ENCODE measurements at regions not wholly inside any gene's neighbourhood (a gene's known extent, or its start where the extent isn't known, plus 50 kb on each side); places are given as distances from the start of the nearest gene placed in this dataset.

GRCh38 chr3:4091786-4092185, 211.4 kb upstream of the SETMAR start:
- no peaks in the 10 kb centered on the region for H3K27me3 ChIP-seq (ENCODE audit: control insufficient read depth, insufficient read depth, low read length)
- no peak overlapping the region for H3K27ac ChIP-seq (ENCODE audit: low read depth, low read length)
- no peaks in the 10 kb centered on the region for H3K9me3 ChIP-seq (ENCODE audit: control insufficient read depth, insufficient read depth, low read length)
- H3K4me3 ChIP-seq (ENCODE audit: low read depth, low read length), result no peak overlapping the region
- no peaks in the 10 kb centered on the region for H3K4me1 ChIP-seq (ENCODE audit: control insufficient read depth, insufficient read depth, low read length)
- no peak overlapping the region for H3K9ac ChIP-seq (ENCODE audit: low read depth, low read length)
- H3K36me3 ChIP-seq (ENCODE audit: control insufficient read depth, insufficient read depth, low read length), result no peaks in the 10 kb centered on the region

- Histone ChIP-seq H3K9ac (ENCODE audit: low read depth, low read length) (no peak overlapping the region), H3K9me3 (ENCODE audit: control insufficient read depth, insufficient read depth, low read length) (no peaks in the 10 kb centered on the region), H3K36me3 (ENCODE audit: control insufficient read depth, insufficient read depth, low read length) (no peaks in the 10 kb centered on the region), H3K4me3 (ENCODE audit: low read depth, low read length) (no peak overlapping the region), H3K4me1 (ENCODE audit: control insufficient read depth, insufficient read depth, low read length) (no peaks in the 10 kb centered on the region), H3K27me3 (ENCODE audit: control insufficient read depth, insufficient read depth, low read length) (no peaks in the 10 kb centered on the region), H3K27ac (ENCODE audit: low read depth, low read length) (no peak overlapping the region)
Measured at GRCh38 chr3:4097801-4098200, 205.4 kb upstream of the SETMAR start.

GRCh38 chr3:4099607-4100006, 203.6 kb upstream of the SETMAR start:
- no peaks in the 10 kb centered on the region for H3K27me3 ChIP-seq (ENCODE audit: control insufficient read depth, insufficient read depth, low read length)
- H3K36me3 ChIP-seq (ENCODE audit: control insufficient read depth, insufficient read depth, low read length), result no peaks in the 10 kb centered on the region
- no peak overlapping the region for H3K9ac ChIP-seq (ENCODE audit: low read depth, low read length)
- no peaks in the 10 kb centered on the region for H3K9me3 ChIP-seq (ENCODE audit: control insufficient read depth, insufficient read depth, low read length)
- no peak overlapping the region for H3K27ac ChIP-seq (ENCODE audit: low read depth, low read length)
- no peaks in the 10 kb centered on the region for H3K4me1 ChIP-seq (ENCODE audit: control insufficient read depth, insufficient read depth, low read length)
- H3K4me3 ChIP-seq (ENCODE audit: low read depth, low read length), result no peak overlapping the region

- Histone ChIP-seq H3K4me1 (ENCODE audit: control insufficient read depth, insufficient read depth, low read length) (no peaks in the 10 kb centered on the region), H3K9me3 (ENCODE audit: control insufficient read depth, insufficient read depth, low read length) (no peaks in the 10 kb centered on the region), H3K36me3 (ENCODE audit: control insufficient read depth, insufficient read depth, low read length) (no peaks in the 10 kb centered on the region), H3K27me3 (ENCODE audit: control insufficient read depth, insufficient read depth, low read length) (no peaks in the 10 kb centered on the region), H3K9ac (ENCODE audit: low read depth, low read length) (no peak overlapping the region), H3K27ac (ENCODE audit: low read depth, low read length) (no peak overlapping the region), H3K4me3 (ENCODE audit: low read depth, low read length) (no peak overlapping the region)
Measured at GRCh38 chr3:4107430-4107829, 195.7 kb upstream of the SETMAR start.

GRCh38 chr3:4113811-4114522, 189.2 kb upstream of the SETMAR start:
- no peaks in the 10 kb centered on the region for H3K27me3 ChIP-seq (ENCODE audit: control insufficient read depth, insufficient read depth, low read length)
- no peak overlapping the region for H3K9ac ChIP-seq (ENCODE audit: low read depth, low read length)
- H3K27ac ChIP-seq (ENCODE audit: low read depth, low read length), result no peak overlapping the region
- H3K36me3 ChIP-seq (ENCODE audit: control insufficient read depth, insufficient read depth, low read length), result no peaks in the 10 kb centered on the region
- no peak overlapping the region for H3K4me3 ChIP-seq (ENCODE audit: low read depth, low read length)
- no peaks in the 10 kb centered on the region for H3K4me1 ChIP-seq (ENCODE audit: control insufficient read depth, insufficient read depth, low read length)
- no peaks in the 10 kb centered on the region for H3K9me3 ChIP-seq (ENCODE audit: control insufficient read depth, insufficient read depth, low read length)

GRCh38 chr3:4119119-4119518, 184.1 kb upstream of the SETMAR start:
- no peak overlapping the region for H3K27ac ChIP-seq (ENCODE audit: low read depth, low read length)
- H3K4me3 ChIP-seq (ENCODE audit: low read depth, low read length), result no peak overlapping the region

GRCh38 chr3:4125576-4125975, 177.6 kb upstream of the SETMAR start:
- Histone ChIP-seq H3K27me3 (ENCODE audit: control insufficient read depth, insufficient read depth, low read length) (no peaks in the 10 kb centered on the region), H3K27ac (ENCODE audit: low read depth, low read length) (no peak overlapping the region), H3K36me3 (ENCODE audit: control insufficient read depth, insufficient read depth, low read length) (no peaks in the 10 kb centered on the region), H3K9me3 (ENCODE audit: control insufficient read depth, insufficient read depth, low read length) (peaks cover 7% of the 10 kb centered on the region), H3K4me3 (ENCODE audit: low read depth, low read length) (no peak overlapping the region), H3K4me1 (ENCODE audit: control insufficient read depth, insufficient read depth, low read length) (no peaks in the 10 kb centered on the region), H3K9ac (ENCODE audit: low read depth, low read length) (no peak overlapping the region)

More at GRCh38 chr3:4119119-4119518, 184.1 kb upstream of the SETMAR start:
- H3K9me3 ChIP-seq (ENCODE audit: control insufficient read depth, insufficient read depth, low read length), result no peaks in the 10 kb centered on the region
- no peaks in the 10 kb centered on the region for H3K4me1 ChIP-seq (ENCODE audit: control insufficient read depth, insufficient read depth, low read length)
- H3K36me3 ChIP-seq (ENCODE audit: control insufficient read depth, insufficient read depth, low read length), result no peaks in the 10 kb centered on the region
- H3K27me3 ChIP-seq (ENCODE audit: control insufficient read depth, insufficient read depth, low read length), result no peaks in the 10 kb centered on the region
- H3K9ac ChIP-seq (ENCODE audit: low read depth, low read length), result no peak overlapping the region

GRCh38 chr3:4138150-4138785, 164.9 kb upstream of the SETMAR start:
- Histone ChIP-seq H3K4me1 (ENCODE audit: control insufficient read depth, insufficient read depth, low read length) (no peaks in the 10 kb centered on the region), H3K9me3 (ENCODE audit: control insufficient read depth, insufficient read depth, low read length) (no peaks in the 10 kb centered on the region), H3K27ac (ENCODE audit: low read depth, low read length) (no peak overlapping the region), H3K27me3 (ENCODE audit: control insufficient read depth, insufficient read depth, low read length) (no peaks in the 10 kb centered on the region), H3K4me3 (ENCODE audit: low read depth, low read length) (no peak overlapping the region), H3K36me3 (ENCODE audit: control insufficient read depth, insufficient read depth, low read length) (no peaks in the 10 kb centered on the region), H3K9ac (ENCODE audit: low read depth, low read length) (no peak overlapping the region)

- H3K4me3 ChIP-seq (ENCODE audit: low read depth, low read length), result no peak overlapping the region
- H3K27ac ChIP-seq (ENCODE audit: low read depth, low read length), result no peak overlapping the region
- no peaks in the 10 kb centered on the region for H3K9me3 ChIP-seq (ENCODE audit: control insufficient read depth, insufficient read depth, low read length)
- no peak overlapping the region for H3K9ac ChIP-seq (ENCODE audit: low read depth, low read length)
- no peaks in the 10 kb centered on the region for H3K27me3 ChIP-seq (ENCODE audit: control insufficient read depth, insufficient read depth, low read length)
- no peaks in the 10 kb centered on the region for H3K4me1 ChIP-seq (ENCODE audit: control insufficient read depth, insufficient read depth, low read length)
- H3K36me3 ChIP-seq (ENCODE audit: control insufficient read depth, insufficient read depth, low read length), result no peaks in the 10 kb centered on the region
Measured at GRCh38 chr3:4138786-4139431, 164.3 kb upstream of the SETMAR start.

GRCh38 chr3:4139462-4140140, 163.6 kb upstream of the SETMAR start:
- Histone ChIP-seq H3K27me3 (ENCODE audit: control insufficient read depth, insufficient read depth, low read length) (no peaks in the 10 kb centered on the region), H3K4me1 (ENCODE audit: control insufficient read depth, insufficient read depth, low read length) (no peaks in the 10 kb centered on the region), H3K36me3 (ENCODE audit: control insufficient read depth, insufficient read depth, low read length) (no peaks in the 10 kb centered on the region), H3K9me3 (ENCODE audit: control insufficient read depth, insufficient read depth, low read length) (no peaks in the 10 kb centered on the region), H3K27ac (ENCODE audit: low read depth, low read length) (no peak overlapping the region), H3K4me3 (ENCODE audit: low read depth, low read length) (no peak overlapping the region), H3K9ac (ENCODE audit: low read depth, low read length) (no peak overlapping the region)

- Histone ChIP-seq H3K4me3 (ENCODE audit: low read depth, low read length) (no peak overlapping the region), H3K36me3 (ENCODE audit: control insufficient read depth, insufficient read depth, low read length) (no peaks in the 10 kb centered on the region), H3K4me1 (ENCODE audit: control insufficient read depth, insufficient read depth, low read length) (no peaks in the 10 kb centered on the region), H3K27ac (ENCODE audit: low read depth, low read length) (no peak overlapping the region), H3K9ac (ENCODE audit: low read depth, low read length) (no peak overlapping the region), H3K9me3 (ENCODE audit: control insufficient read depth, insufficient read depth, low read length) (no peaks in the 10 kb centered on the region), H3K27me3 (ENCODE audit: control insufficient read depth, insufficient read depth, low read length) (no peaks in the 10 kb centered on the region)
Measured at GRCh38 chr3:4140921-4141320, 162.2 kb upstream of the SETMAR start.
